Small intestine (tissue), 7 donors: ENCODE measurements at regions not wholly inside any gene's neighbourhood (a gene's known extent, or its start where the extent isn't known, plus 50 kb on each side); places are given as distances from the start of the nearest gene placed in this dataset.
"Not testable (repeated sequence)": the region's sequence is repeated elsewhere in the genome, so short reads cannot be mapped to it uniquely, and the experiment has no call there.

Experiments
- DNase-seq, 2 donors: peaks; one replicate each; pipeline versions ENCODE4 v3.0.0 to v3.0.0-alpha.2; 2013
- FAIRE-seq: peaks from 2 replicates; lab custom pipeline; 2012; peaks lifted over from hg19 to GRCh38; lab: Jason Lieb, UNC
- H3K27ac ChIP-seq, 3 donors: one replicate each; pipeline ENCODE4 v1.5.1; 2013; ENCODE audit warnings: low read length in 2 of 3, mild to moderate bottlenecking in 2 of 3, control low read depth in 1 of 3, inconsistent platforms in 1 of 3, low read depth in 1 of 3, moderate library complexity in 1 of 3
- H3K27me3 ChIP-seq, 3 donors: one replicate each; pipeline ENCODE4 v1.6.1; 2013; ENCODE audit warnings: low read length in 3 of 3, inconsistent platforms in 1 of 3; ENCODE audit not compliant: control insufficient read depth in 3 of 3, insufficient read depth in 3 of 3
- H3K36me3 ChIP-seq, 3 donors: one replicate each; pipeline ENCODE4 v1.6.1; 2013; ENCODE audit warnings: low read length in 3 of 3, inconsistent platforms in 1 of 3, low read depth in 1 of 3, mild to moderate bottlenecking in 1 of 3, moderate library complexity in 1 of 3; ENCODE audit not compliant: control insufficient read depth in 3 of 3, insufficient read depth in 2 of 3
- H3K4me1 ChIP-seq, 3 donors: one replicate each; pipeline ENCODE4 v1.6.1; 2013; ENCODE audit warnings: low read length in 2 of 3, inconsistent platforms in 1 of 3, low read depth in 1 of 3, mild to moderate bottlenecking in 1 of 3, moderate library complexity in 1 of 3; ENCODE audit not compliant: control insufficient read depth in 3 of 3, insufficient read depth in 2 of 3
- H3K4me3 ChIP-seq, 3 donors: one replicate each; pipeline ENCODE4 v1.5.1; 2013; ENCODE audit warnings: low read length in 3 of 3, control low read depth in 1 of 3, inconsistent platforms in 1 of 3, low read depth in 1 of 3, mild to moderate bottlenecking in 1 of 3, moderate library complexity in 1 of 3
- H3K9me3 ChIP-seq, 2 donors: one replicate each; pipeline ENCODE4 v1.6.1; 2013; ENCODE audit warnings: low read depth in 1 of 2, low read length in 1 of 2; ENCODE audit not compliant: control insufficient read depth in 2 of 2, insufficient read depth in 1 of 2
- WGBS, 3 donors: extraction: QIAGEN DNeasy Blood & Tissue Kit; methylation state at CpG; one replicate each; pipeline ENCODE4 v1.1.7; 2013; 5-methylcytosine and 5-hydroxymethylcytosine counted together
- donor health status: healthy with polysubstance abuse.
- donor health status: control.
- donor health status: control.
- donor health status: Bipolar disorder and iron deficiency.
- donor health status: healthy.

DNA sequence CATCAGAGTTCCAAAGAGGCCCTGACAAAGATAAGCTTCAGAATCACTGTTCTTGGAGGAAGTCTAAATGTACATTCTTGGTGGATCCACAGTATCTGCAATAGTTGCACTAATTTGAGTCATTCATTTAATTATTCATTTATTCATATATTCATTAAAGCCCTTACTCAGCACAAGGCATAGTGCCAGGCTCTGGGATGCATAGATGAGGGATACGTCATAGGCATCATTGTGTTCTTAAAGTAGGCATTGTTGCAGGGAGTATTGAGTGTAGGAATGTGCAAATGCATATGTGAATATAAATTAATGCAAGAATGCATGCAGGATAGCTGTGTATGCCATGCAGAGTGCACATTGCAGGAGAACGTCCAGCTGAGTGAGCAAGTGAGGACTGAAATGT, 100.7 kb downstream of the DRD1 start:
- no peaks in the 10 kb centered on the region for H3K27me3 ChIP-seq
- H3K27ac ChIP-seq: no peak overlapping the region
- H3K9me3 ChIP-seq: peaks cover 0 to 9% of the 10 kb centered on the region in 2 donors
- DNase-seq: no peak
- no peaks in the 10 kb centered on the region for H3K36me3 ChIP-seq
- H3K4me1 ChIP-seq: no peaks in the 10 kb centered on the region
- WGBS, 3 donors: 74 to 87% (median 82%) methylated on average over 2 of the region's 2 CpGs
- FAIRE-seq: no peak
- no peak overlapping the region for H3K4me3 ChIP-seq

DNA sequence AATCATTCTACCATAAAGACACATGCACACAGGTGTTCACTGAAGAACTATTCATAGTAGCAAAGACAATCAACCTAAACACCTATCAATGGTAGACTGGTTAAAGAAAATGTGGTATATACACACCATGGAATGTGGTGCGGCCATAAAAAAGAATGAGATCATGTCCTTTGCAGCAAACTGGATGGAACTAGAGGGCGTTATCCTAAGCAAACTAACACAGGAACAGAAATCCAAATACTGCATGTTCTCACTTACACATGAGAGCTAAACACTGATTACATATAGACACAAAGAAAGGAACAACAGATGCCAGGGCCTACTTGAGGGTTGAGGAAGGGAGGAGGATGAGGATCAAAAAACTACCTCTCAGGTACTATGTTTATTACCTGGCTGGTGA, 103.8 kb downstream of the DRD1 start:
- H3K27ac ChIP-seq: no peak overlapping the region
- no peaks in the 10 kb centered on the region for H3K27me3 ChIP-seq
- WGBS, 3 donors: 60 to 79% (median 74%) methylated on average over 2 of the region's 2 CpGs
- no peaks in the 10 kb centered on the region for H3K4me1 ChIP-seq
- H3K9me3 ChIP-seq: peaks cover 0 to 9% of the 10 kb centered on the region in 2 donors
- no peaks in the 10 kb centered on the region for H3K36me3 ChIP-seq
- DNase-seq (no peak), FAIRE-seq (no peak)
- no peak overlapping the region for H3K4me3 ChIP-seq

DNA sequence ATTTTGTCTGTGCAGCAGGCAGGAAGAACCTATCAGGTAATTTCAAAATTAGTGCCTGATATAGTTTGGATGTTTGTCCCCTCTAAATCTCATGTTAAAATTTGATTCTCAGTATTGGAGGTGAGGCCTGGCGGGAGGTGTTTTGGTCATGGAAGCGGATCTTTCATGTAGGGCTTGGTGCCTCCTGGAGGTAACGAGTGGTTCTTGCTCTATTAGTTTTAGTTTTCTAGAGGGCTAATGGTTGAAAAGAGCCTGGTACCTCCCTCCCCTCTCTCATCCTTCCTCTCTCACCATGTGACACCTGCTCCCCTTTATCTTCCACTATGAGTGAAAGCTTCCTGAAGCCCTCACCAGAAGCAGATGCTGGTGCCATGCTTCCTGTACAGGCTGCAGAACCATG, 106.3 kb downstream of the DRD1 start:
- H3K9me3 ChIP-seq: no peaks in the 10 kb centered on the region
- DNase-seq (no peak), FAIRE-seq (no peak)
- H3K27ac ChIP-seq: no peak overlapping the region
- no peaks in the 10 kb centered on the region for H3K4me1 ChIP-seq
- H3K4me3 ChIP-seq: no peak overlapping the region
- 90 to 93% (median 91%) methylated on average over 3 of the region's 3 CpGs for WGBS, 3 donors
- no peaks in the 10 kb centered on the region for H3K27me3 ChIP-seq
- no peaks in the 10 kb centered on the region for H3K36me3 ChIP-seq

DNA sequence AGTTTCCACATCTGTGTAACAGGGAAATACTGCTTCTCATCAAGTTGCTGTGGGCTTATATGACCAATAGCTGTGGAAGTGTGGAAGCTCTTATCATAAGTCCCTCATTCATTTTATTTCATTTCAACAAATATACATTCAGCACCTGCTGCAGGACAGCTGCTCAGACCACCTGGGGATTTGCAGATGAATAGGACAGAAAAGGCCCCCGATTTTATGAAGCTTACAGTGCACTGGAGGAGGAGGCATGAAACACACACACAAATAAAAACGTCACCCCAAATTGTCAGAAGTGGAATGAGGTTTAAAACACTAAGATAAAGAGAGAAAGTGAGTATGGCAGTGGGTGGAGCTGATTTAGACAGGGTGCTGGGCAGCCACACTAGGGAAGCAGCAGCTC, 107.2 kb downstream of the DRD1 start:
- FAIRE-seq: no peak
- Histone ChIP-seq H3K27me3 (no peaks in the 10 kb centered on the region), H3K4me1 (no peaks in the 10 kb centered on the region), H3K4me3 (no peak overlapping the region), H3K36me3 (no peaks in the 10 kb centered on the region), H3K27ac (no peak overlapping the region), H3K9me3 (no peaks in the 10 kb centered on the region)
- DNase-seq: no peak
- WGBS, 3 donors: 12 to 36% (median 25%) methylated on average over 2 of the region's 2 CpGs

DNA sequence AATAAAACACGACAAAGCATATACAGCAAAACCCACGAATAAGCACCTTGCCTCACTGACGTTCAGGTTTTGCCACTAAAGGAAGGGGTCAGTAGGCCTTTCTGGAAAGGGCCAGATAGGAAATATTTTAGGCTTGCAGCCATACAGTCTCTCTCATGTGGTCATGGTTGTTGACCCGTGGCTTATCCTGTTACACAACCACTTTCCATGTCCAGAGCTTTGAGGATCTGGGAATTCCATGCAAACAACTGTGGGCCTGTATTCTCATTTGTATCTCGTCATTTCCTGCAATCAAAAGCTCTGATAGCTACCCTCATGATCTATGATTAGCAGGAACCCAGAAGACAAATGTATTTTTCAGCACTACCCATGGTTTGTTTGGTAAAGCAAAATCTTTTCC, 108.3 kb downstream of the DRD1 start:
- Histone ChIP-seq H3K36me3 (no peaks in the 10 kb centered on the region), H3K4me1 (no peaks in the 10 kb centered on the region), H3K4me3 (no peak overlapping the region), H3K9me3 (no peaks in the 10 kb centered on the region), H3K27ac (no peak overlapping the region), H3K27me3 (no peaks in the 10 kb centered on the region)
- peak; percentile 10 to 28 for DNase-seq
- FAIRE-seq: no peak
- 11 to 41% (median 26%) methylated on average over 5 of the region's 5 CpGs for WGBS, 3 donors

DNA sequence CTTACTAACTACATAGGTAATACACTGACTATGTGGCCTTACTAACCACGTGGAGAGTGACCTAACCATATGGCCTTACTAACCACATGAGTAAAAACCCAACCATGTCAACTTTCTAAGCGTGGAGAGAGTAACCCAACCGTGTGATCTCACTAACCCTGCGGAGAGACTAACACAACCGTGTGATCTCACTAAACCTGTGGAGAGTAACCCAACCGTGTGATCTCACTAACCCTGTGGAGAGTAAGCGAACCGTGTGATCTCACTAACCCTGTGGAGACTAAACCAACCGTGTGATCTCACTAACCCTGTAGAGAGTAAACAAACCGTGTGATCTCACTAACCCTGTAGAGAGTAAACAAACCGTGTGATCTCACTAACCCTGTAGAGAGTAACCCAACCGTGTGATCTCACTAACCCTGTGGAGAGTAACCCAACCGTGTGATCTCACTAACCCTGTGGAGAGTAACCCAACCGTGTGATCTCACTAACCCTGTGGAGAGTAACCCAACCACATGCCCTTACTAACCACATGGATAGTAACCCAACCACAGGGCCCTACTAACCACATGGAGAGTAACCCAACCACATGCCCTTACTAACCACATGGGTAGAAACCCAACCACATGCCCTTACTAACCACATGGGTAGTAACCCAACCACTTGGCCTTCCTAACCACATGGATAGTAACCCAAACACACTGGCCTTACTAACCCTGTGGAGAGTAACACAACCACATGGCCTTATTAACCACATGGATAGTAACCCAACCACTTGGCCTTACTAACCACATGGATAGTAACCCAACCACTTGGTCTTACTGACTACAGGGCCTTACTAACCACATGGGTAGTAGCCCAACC, 112.6 kb downstream of the DRD1 start:
- not testable (repeated sequence) for H3K4me3 ChIP-seq, H3K9me3 ChIP-seq, H3K4me1 ChIP-seq, FAIRE-seq, H3K27me3 ChIP-seq, H3K36me3 ChIP-seq, H3K27ac ChIP-seq, DNase-seq
- 53 to 71% (median 59%) methylated on average over 14 of the region's 14 CpGs for WGBS, 3 donors

DNA sequence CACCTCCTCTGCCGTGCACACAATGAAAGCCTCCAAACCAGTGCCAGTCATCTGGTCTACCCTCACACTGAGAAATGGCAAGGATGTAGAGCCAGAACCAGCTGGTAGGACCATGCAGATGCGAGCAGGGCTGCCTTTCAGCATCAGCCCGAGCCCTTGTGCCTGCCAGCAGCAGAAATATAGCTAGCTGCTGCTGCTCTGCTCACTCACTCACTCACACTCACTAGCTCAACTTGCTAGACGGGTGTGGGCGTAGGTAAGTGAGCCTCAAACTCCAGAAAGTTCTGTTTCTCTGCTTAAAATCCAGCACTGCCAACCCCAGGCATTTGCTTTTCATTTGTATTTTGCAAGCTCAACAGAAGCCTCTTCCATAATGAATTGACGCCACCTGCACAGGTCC, 114.0 kb downstream of the DRD1 start:
- Histone ChIP-seq H3K27me3 (no peaks in the 10 kb centered on the region), H3K4me3 (no peak overlapping the region), H3K36me3 (no peaks in the 10 kb centered on the region), H3K4me1 (no peaks in the 10 kb centered on the region), H3K9me3 (no peaks in the 10 kb centered on the region), H3K27ac (no peak overlapping the region)
- DNase-seq (no peak), FAIRE-seq (no peak)
- WGBS, 3 donors: 68 to 84% (median 75%) methylated on average over 6 of the region's 6 CpGs

DNA sequence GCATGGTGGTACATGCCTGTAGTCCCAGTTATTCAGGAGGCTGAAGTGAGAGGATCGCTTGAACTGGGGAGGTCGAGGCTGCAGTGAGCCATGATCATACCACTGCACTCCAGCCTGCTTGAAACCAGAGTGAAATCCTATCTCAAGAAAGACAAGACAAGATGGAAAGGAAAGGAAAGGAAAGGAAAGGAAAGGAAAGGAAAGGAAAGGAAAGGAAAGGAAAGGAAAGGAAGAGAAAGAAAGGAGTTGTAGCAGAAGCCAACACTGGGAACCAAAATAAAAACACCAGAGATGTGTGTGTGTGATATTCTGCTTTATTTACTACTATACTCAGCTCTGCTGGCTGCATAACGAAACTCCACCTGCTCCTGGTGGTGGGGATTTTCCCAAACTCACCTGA, 115.3 kb downstream of the DRD1 start:
- no peak overlapping the region for H3K4me3 ChIP-seq
- H3K27me3 ChIP-seq: no peaks in the 10 kb centered on the region
- 54 to 69% (median 56%) methylated on average over 3 of the region's 3 CpGs for WGBS, 3 donors
- FAIRE-seq (no peak), DNase-seq (no peak)
- no peaks in the 10 kb centered on the region for H3K4me1 ChIP-seq
- H3K36me3 ChIP-seq: no peaks in the 10 kb centered on the region
- H3K27ac ChIP-seq: no peak overlapping the region
- H3K9me3 ChIP-seq: no peaks in the 10 kb centered on the region

DNA sequence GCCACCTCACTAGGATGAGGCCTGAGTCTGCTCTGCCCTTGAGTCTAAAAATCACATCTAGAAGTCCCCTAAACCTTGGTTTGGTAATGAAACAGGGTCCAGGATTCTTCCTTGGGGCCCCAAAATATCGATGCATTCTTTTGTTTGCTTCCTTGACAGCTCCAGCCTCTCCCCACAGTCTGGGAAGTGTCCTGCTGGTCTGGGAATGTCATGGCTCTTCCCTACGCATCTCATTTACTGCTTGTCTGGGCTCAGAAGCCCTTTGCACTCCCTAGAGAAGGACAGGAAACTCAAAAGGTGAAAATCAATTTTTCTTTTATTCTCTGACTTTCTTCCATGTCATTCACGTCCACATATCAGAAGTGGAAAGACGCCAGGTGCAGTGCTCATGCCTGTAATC, 115.8 kb downstream of the DRD1 start:
- 50 to 63% (median 56%) methylated on average over 4 of the region's 4 CpGs for WGBS, 3 donors
- no peak for FAIRE-seq

More for the DNA sequence above, 115.8 kb downstream of the DRD1 start:
- Histone ChIP-seq H3K27me3 (no peaks in the 10 kb centered on the region), H3K4me1 (no peaks in the 10 kb centered on the region), H3K9me3 (no peaks in the 10 kb centered on the region), H3K4me3 (no peak overlapping the region), H3K27ac (no peak overlapping the region), H3K36me3 (no peaks in the 10 kb centered on the region)
- DNase-seq: no peak
